ENCODE measurements at regions not wholly inside any gene's neighbourhood (a gene's known extent, or its start where the extent isn't known, plus 50 kb on each side); places are given as distances from the start of the nearest gene placed in this dataset.

DNA sequence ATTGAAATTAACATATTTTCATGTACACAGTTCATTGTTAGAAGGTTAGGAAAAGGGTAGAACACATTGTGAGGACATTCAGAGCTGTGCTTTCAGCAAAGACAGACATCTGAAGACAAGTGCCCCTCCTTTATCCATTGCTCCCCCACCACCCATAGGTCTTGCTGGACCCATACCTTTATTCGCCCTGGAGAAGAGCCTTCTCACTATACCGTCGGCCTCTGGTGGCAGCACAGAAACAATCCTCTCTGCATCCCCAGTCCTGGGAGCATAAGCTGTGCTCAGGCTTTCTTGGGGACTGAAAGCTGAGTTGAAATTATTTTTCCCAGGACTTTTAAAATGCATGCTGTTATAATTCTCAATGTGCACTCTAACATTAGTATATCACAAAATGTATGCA is 372.3 kb downstream of the EPHA7 start:
- H3K27me3 Mint-ChIP-seq (ENCODE audit: low read depth): no peaks in the 10 kb centered on the region
- no peaks in the 10 kb centered on the region for H3K9me3 Mint-ChIP-seq
- no peak overlapping the region for H3K4me3 Mint-ChIP-seq
- no peak overlapping the region for H3K27ac Mint-ChIP-seq
- H3K36me3 Mint-ChIP-seq (ENCODE audit: low read depth): no peaks in the 10 kb centered on the region
- no peaks in the 10 kb centered on the region for H3K4me1 Mint-ChIP-seq (ENCODE audit: low read depth)
- no peak for DNase-seq (ENCODE audit: low spot score)

DNA sequence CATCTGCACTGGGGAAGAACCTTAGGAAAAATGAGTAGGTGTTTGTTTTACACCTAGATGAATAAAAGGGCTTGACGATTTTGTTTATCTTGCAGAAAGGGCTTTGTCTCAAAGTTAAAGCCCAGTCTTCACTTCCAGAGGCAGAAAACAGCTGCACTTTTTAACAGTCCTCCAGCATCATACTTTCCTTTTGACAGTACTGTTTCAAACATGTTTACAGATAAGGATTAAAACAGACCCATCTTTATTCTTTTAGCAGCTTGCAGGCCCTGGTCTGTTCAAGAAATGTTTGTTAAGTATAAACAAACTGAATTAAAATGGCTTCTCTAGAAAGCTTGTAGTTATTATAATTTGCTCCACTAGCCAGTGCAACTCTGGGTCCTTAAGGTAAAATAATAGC is 374.2 kb downstream of the EPHA7 start:
- H3K4me3 Mint-ChIP-seq: no peak overlapping the region
- DNase-seq (ENCODE audit: low spot score): no peak
- H3K27ac Mint-ChIP-seq: no peak overlapping the region
- H3K4me1 Mint-ChIP-seq (ENCODE audit: low read depth): no peaks in the 10 kb centered on the region
- no peaks in the 10 kb centered on the region for H3K36me3 Mint-ChIP-seq (ENCODE audit: low read depth)
- no peaks in the 10 kb centered on the region for H3K9me3 Mint-ChIP-seq
- H3K27me3 Mint-ChIP-seq (ENCODE audit: low read depth): no peaks in the 10 kb centered on the region

DNA sequence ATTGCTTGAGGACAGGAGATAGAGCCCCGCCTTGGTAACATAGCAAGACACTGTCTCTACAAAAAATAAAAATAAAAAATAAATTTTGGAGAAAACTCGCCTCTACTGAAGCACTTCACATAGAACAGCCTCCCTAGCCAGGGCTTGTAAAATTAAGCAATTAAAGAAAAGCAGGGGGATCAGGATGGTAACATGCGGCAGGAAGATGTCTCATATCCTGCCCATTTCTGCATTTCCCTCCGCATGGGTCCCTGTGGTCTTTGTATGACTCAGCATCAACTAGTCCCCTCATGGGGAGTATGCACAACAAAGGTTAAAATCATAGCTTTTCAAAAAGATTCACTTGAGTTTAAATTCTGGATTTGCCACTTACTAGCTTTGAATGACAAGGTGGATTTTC is 379.0 kb downstream of the EPHA7 start:
- Mint-ChIP-seq H3K27ac (no peak overlapping the region), H3K27me3 (ENCODE audit: low read depth) (no peaks in the 10 kb centered on the region)
- DNase-seq (ENCODE audit: low spot score): no peak

DNA sequence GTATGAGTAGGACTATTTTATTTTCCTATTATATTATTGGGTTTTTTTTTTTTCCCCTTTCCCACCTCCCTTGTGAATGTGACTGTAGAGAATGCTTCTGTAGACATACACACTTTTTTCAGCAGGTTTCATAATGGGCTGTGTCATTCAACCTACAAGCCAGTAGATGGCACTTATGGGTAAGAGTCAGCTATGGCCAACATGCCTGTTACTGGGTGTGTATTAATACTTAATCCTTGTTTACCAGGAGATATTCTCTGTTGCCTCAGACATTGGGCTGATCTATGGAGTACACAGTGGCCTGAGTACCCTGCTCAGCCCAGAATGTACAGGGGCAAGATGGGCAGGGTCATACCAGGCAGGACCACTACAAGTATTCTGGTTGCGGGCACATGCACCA is 382.5 kb downstream of the EPHA7 start:
- H3K9me3 Mint-ChIP-seq: peaks cover 4% of the 10 kb centered on the region
- H3K27ac Mint-ChIP-seq: no peak overlapping the region
- no peaks in the 10 kb centered on the region for H3K4me1 Mint-ChIP-seq (ENCODE audit: low read depth)
- H3K36me3 Mint-ChIP-seq (ENCODE audit: low read depth): no peaks in the 10 kb centered on the region
- H3K4me3 Mint-ChIP-seq: no peak overlapping the region
- no peaks in the 10 kb centered on the region for H3K27me3 Mint-ChIP-seq (ENCODE audit: low read depth)
- DNase-seq (ENCODE audit: low spot score): no peak

More for the DNA sequence above, 379.0 kb downstream of the EPHA7 start:
- Mint-ChIP-seq H3K4me3 (no peak overlapping the region), H3K4me1 (ENCODE audit: low read depth) (no peaks in the 10 kb centered on the region), H3K36me3 (ENCODE audit: low read depth) (no peaks in the 10 kb centered on the region), H3K9me3 (peaks cover 4% of the 10 kb centered on the region)

DNA sequence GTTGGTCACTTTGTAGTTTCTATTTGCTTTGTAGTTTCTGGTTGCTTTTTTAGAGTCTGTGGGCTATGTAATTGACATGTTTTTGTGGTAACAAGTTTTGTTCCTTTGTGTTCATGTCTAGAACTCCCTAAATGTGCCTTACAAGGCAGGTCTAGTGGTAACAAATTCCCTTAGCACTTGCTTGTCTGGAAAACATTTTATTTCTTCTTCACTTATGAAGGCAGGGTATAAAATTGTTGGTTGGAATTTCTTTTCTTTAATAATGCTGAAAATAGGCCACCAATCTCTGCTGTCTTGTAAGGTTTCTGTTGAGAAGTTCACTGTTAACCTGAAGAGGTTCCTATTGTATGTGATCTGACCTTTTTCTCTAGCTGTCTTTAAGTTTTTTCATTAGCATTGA is 383.6 kb downstream of the EPHA7 start:
- Mint-ChIP-seq H3K4me1 (ENCODE audit: low read depth) (no peaks in the 10 kb centered on the region), H3K4me3 (no peak overlapping the region)

DNA sequence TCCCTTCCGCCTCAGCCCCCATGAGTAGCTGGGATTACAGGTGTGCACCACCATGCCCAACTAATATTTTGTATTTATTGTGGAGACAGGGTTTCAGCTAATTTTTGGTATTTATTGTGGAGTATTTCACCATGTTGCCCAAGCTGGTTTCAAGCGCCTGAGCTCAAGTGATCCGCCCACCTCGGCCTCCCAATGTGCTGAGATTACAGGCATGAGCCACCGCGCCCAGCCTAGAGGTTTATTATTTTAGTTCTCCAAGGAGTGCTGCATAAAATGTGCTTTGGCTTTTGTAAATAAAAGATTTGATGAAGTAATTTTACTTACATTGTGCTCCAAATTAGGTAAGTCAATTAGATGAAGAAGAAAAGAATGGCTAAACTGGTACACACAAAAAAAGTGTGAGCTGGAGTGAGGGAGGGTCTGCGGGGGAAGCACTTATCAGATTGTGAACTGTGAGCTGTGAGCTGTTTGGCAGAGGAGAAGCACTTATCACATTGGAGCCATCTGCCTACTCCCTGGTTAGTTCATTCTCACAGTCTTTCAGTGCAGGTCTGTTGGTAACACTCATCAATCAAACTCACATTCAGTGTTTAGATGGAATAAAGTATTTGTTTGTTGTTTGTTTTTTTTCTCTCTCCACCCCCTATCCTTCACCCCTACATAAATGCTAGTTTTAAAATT is 398.0 kb downstream of the EPHA7 start:
- DNase-seq (ENCODE audit: low spot score): no peak
- H3K27ac Mint-ChIP-seq: no peak overlapping the region

More for the DNA sequence above, 383.6 kb downstream of the EPHA7 start:
- Mint-ChIP-seq H3K9me3 (peaks cover 4% of the 10 kb centered on the region), H3K27me3 (ENCODE audit: low read depth) (no peaks in the 10 kb centered on the region), H3K36me3 (ENCODE audit: low read depth) (no peaks in the 10 kb centered on the region), H3K27ac (no peak overlapping the region)
- DNase-seq (ENCODE audit: low spot score): no peak

DNA sequence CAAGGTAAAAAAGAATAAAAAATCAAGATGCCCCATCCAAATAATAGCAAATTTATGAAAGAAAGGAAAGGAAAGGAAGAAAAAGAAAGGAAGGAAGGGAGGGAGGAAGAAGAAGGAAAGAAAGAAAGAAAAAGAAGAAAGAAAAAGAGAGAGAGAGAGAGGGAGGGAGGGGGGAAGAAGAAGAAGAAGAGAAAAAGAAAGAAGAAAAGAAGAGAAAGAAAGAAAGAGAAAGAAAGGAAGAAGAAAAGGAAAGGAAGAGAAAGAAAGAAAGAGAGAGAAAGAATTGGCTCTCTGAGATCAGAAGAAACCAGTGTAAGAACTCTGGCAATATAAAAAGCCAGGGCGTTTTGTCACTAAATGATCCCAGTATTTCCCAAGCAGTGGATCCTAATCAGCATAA is 401.7 kb downstream of the EPHA7 start:
- DNase-seq (ENCODE audit: low spot score): no peak
- Mint-ChIP-seq H3K4me1 (ENCODE audit: low read depth) (no peaks in the 10 kb centered on the region), H3K36me3 (ENCODE audit: low read depth) (no peaks in the 10 kb centered on the region), H3K27me3 (ENCODE audit: low read depth) (no peaks in the 10 kb centered on the region), H3K27ac (no peak overlapping the region), H3K4me3 (no peak overlapping the region), H3K9me3 (peaks cover 5% of the 10 kb centered on the region)

More for the DNA sequence above, 398.0 kb downstream of the EPHA7 start:
- Mint-ChIP-seq H3K4me1 (ENCODE audit: low read depth) (no peaks in the 10 kb centered on the region), H3K9me3 (peaks cover 5% of the 10 kb centered on the region), H3K4me3 (no peak overlapping the region), H3K27me3 (ENCODE audit: low read depth) (no peaks in the 10 kb centered on the region), H3K36me3 (ENCODE audit: low read depth) (no peaks in the 10 kb centered on the region)

DNA sequence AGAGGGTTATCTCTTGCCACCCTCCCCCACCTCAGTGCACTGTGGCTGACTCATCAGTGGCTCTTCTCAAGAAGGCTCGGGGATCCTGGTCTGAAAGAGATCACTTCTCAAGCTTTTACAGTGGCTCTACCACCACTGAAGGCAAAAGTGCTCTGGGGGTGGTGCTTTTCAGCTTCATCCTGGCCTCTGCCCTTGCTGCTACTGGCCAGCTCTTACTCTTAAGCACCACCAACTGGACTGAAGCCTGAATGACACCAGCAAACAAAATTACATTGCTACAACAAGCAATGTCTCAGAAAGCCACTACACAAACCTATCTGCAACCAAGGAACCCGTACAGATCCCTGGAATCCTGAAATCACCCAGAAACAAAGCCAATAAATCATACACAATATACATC is 402.1 kb downstream of the EPHA7 start:
- H3K27me3 Mint-ChIP-seq (ENCODE audit: low read depth): no peaks in the 10 kb centered on the region
- no peak overlapping the region for H3K4me3 Mint-ChIP-seq
- peaks cover 5% of the 10 kb centered on the region for H3K9me3 Mint-ChIP-seq
- no peaks in the 10 kb centered on the region for H3K4me1 Mint-ChIP-seq (ENCODE audit: low read depth)
- H3K36me3 Mint-ChIP-seq (ENCODE audit: low read depth): no peaks in the 10 kb centered on the region
- no peak for DNase-seq (ENCODE audit: low spot score)
- no peak overlapping the region for H3K27ac Mint-ChIP-seq

DNA sequence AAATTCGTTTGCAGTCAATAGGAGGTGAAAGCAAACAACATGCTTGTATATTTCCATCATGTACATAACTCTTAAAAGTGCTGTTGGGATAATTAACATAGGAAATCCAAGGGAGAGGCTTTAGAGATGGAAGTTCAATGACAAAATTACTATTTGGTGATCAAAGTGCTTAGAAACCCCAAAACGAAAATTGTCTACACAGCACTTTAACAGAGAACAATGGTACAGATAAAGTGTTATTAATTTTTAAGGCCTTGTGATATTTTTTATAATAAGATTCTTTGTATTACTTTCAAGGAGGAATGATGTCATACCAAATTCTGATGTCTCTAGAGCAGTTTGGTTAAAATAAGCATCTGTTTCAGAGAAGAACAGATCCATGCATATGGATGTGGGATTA is 406.3 kb downstream of the EPHA7 start:
- H3K4me1 Mint-ChIP-seq (ENCODE audit: low read depth): no peaks in the 10 kb centered on the region
- H3K4me3 Mint-ChIP-seq: no peak overlapping the region
- DNase-seq (ENCODE audit: low spot score): no peak
- no peaks in the 10 kb centered on the region for H3K36me3 Mint-ChIP-seq (ENCODE audit: low read depth)
- H3K27me3 Mint-ChIP-seq (ENCODE audit: low read depth): no peaks in the 10 kb centered on the region
- H3K9me3 Mint-ChIP-seq: peaks cover 4% of the 10 kb centered on the region
- no peak overlapping the region for H3K27ac Mint-ChIP-seq

DNA sequence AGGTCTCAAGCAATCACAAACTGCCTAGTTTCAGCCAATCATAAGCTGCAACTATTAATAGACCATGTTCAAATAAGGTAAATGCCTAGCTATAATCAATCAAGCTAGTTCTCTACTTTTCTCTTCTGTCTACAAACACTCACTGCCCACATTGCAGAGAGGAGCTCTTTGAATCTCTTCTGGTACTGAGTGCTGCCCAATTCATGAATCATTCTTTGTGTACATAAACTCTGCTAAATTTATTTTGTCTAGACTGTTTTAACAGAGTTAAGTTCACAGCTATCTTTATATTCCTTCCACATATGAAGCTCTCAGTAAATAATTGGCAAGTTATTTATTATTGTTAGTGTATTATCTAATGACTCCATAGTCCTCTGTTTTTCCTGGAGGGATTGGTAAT is 411.0 kb downstream of the EPHA7 start:
- Mint-ChIP-seq H3K27me3 (ENCODE audit: low read depth) (no peaks in the 10 kb centered on the region), H3K36me3 (ENCODE audit: low read depth) (no peaks in the 10 kb centered on the region), H3K4me1 (ENCODE audit: low read depth) (no peaks in the 10 kb centered on the region), H3K9me3 (peaks cover 4% of the 10 kb centered on the region), H3K27ac (no peak overlapping the region), H3K4me3 (no peak overlapping the region)
- DNase-seq (ENCODE audit: low spot score): no peak

DNA sequence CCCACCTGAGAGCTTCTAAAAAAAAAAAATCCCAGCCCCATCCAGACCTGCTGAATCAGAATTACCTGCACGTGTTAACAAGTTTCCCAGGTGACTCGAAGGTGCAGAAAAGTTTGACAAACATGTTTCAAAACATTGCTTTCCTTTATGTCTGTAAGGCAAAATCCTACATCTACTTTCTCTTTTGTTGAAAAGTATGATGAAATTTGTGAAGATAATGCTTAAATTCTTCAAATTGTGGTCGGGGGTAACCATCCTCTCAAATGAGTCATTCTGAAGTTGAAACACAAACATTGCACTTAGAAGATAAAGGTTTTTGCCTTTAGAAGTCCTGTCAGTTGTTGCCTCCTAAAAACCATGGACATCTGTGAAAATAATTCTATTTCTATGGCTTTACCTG is 429.7 kb downstream of the EPHA7 start:
- DNase-seq (ENCODE audit: low spot score): no peak
- Mint-ChIP-seq H3K4me1 (ENCODE audit: low read depth) (no peaks in the 10 kb centered on the region), H3K27ac (no peak overlapping the region)

DNA sequence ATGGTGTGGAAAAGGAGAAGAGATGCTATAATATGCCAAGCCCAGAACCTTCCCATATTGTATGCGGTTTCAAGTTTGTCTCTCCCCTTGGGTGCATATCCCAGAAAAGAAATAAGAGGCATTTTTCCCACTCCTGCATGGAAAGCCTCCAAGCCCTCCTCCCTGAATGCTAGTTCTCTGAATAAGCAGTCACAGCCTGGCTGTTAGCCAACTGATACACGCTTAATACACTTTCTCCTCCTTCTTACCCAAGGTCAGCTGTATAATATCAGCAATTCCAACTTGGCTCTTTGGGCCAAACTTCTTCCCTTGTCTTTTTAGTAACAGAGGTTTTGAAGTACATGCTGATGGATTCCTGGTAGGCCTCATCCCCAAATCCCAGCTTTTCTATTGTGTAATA is 440.1 kb downstream of the EPHA7 start:
- DNase-seq (ENCODE audit: low spot score): no peak
- Mint-ChIP-seq H3K4me3 (no peak overlapping the region), H3K36me3 (ENCODE audit: low read depth) (no peaks in the 10 kb centered on the region), H3K27me3 (ENCODE audit: low read depth) (no peaks in the 10 kb centered on the region), H3K27ac (no peak overlapping the region), H3K9me3 (peaks cover 18% of the 10 kb centered on the region), H3K4me1 (ENCODE audit: low read depth) (no peaks in the 10 kb centered on the region)

More for the DNA sequence above, 429.7 kb downstream of the EPHA7 start:
- no peaks in the 10 kb centered on the region for H3K27me3 Mint-ChIP-seq (ENCODE audit: low read depth)
- H3K9me3 Mint-ChIP-seq: peaks cover 4% of the 10 kb centered on the region
- no peak overlapping the region for H3K4me3 Mint-ChIP-seq
- H3K36me3 Mint-ChIP-seq (ENCODE audit: low read depth): no peaks in the 10 kb centered on the region

DNA sequence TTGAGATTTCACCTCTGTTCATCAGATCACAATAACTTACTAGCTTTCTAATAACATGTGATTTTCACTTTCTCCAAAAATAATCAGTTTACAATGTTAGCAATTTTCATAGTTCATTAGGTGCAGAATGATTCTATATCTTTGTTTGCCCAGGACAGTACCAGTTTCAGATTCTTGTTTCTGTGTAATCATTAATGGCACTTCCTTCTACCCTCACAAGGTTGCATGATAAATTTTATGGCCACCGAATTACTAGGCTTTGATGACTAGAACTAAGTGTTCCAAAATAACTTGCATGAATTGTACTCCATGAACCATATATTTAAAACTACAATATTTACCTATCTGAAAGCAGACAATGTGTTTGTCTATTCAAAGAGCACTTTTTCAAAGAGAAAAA is 442.3 kb downstream of the EPHA7 start:
- Mint-ChIP-seq H3K27ac (no peak overlapping the region), H3K4me3 (no peak overlapping the region), H3K27me3 (ENCODE audit: low read depth) (no peaks in the 10 kb centered on the region), H3K36me3 (ENCODE audit: low read depth) (no peaks in the 10 kb centered on the region), H3K9me3 (peaks cover 10% of the 10 kb centered on the region), H3K4me1 (ENCODE audit: low read depth) (no peaks in the 10 kb centered on the region)
- no peak for DNase-seq (ENCODE audit: low spot score)

DNA sequence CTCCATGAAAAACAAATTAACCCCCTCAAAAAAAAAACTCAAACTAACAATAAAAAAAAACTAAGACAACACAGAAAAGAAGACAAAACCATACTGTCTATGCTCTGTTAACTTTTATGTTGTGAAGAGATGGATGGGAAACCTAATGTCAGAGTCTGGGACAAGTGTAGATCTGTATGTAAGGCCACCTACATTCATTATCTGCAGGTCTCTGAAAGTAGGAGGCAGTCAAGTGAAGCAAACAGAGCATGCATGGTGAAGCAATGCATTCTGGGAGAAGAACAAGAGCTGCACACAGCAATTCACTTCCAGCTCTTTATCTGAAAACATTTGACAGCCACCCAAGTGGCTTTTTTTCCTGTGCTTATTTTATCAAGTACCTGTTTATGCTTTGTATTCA is 452.0 kb downstream of the EPHA7 start:
- H3K36me3 Mint-ChIP-seq (ENCODE audit: low read depth): no peaks in the 10 kb centered on the region
- no peaks in the 10 kb centered on the region for H3K4me1 Mint-ChIP-seq (ENCODE audit: low read depth)
- no peak overlapping the region for H3K4me3 Mint-ChIP-seq
- no peak for DNase-seq (ENCODE audit: low spot score)
- H3K9me3 Mint-ChIP-seq: no peaks in the 10 kb centered on the region
- H3K27me3 Mint-ChIP-seq (ENCODE audit: low read depth): no peaks in the 10 kb centered on the region
- no peak overlapping the region for H3K27ac Mint-ChIP-seq

DNA sequence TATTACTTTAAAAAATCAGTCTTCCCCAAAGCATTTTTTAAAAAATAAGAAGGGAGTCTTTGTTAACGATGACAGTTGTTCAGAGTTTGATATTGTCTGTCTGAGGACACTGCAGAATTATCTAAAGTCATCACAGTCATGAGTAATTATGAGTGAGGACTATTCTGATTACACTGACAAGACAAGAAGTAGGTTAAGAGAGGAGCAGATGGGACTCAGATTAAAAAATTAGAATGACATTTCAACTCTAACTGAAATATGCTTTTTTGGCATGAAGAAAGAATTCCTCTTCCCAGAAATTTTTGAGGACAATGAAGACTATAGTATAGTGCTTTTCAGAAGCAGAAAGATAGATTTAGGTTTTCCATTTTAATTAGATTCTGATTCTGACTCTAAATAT is 456.5 kb downstream of the EPHA7 start:
- peaks cover 18% of the 10 kb centered on the region for H3K9me3 Mint-ChIP-seq

More for the DNA sequence above, 456.5 kb downstream of the EPHA7 start:
- no peak for DNase-seq (ENCODE audit: low spot score)
- Mint-ChIP-seq H3K27me3 (ENCODE audit: low read depth) (no peaks in the 10 kb centered on the region), H3K36me3 (ENCODE audit: low read depth) (no peaks in the 10 kb centered on the region), H3K4me3 (no peak overlapping the region), H3K4me1 (ENCODE audit: low read depth) (no peaks in the 10 kb centered on the region), H3K27ac (no peak overlapping the region)
